HG02840 (cell line): ENCODE measurements at regions not wholly inside any gene's neighbourhood (a gene's known extent, or its start where the extent isn't known, plus 50 kb on each side); places are given as distances from the start of the nearest gene placed in this dataset.

Source experiments
- ATAC-seq: cut with Tn5 transposase; IDR thresholded peaks from one replicate; pipeline ENCODE4 v1.9.1; 2021; ENCODE audit warnings: mild to moderate bottlenecking, moderate library complexity, moderate number of reproducible peaks; ENCODE audit not compliant: unreplicated experiment, low FRiP score

GRCh38 chr2:134129900-134130537, 123.9 kb upstream of the MGAT5 start:
- ATAC-seq = no peak

GRCh38 chr2:134131681-134132489, 122.0 kb upstream of the MGAT5 start:
- no peak for ATAC-seq

- ATAC-seq = no peak
Measured at GRCh38 chr2:134132490-134132857, 121.4 kb upstream of the MGAT5 start.

GRCh38 chr2:134133622-134134312, 120.1 kb upstream of the MGAT5 start:
- no peak for ATAC-seq

- no peak for ATAC-seq
Measured at GRCh38 chr2:134134313-134134706, 119.6 kb upstream of the MGAT5 start.

- ATAC-seq = no peak
Measured at GRCh38 chr2:134134827-134135226, 119.0 kb upstream of the MGAT5 start.

GRCh38 chr2:134135793-134136192, 118.1 kb upstream of the MGAT5 start:
- ATAC-seq = no peak

- no peak for ATAC-seq
Measured at GRCh38 chr2:134136731-134137130, 117.1 kb upstream of the MGAT5 start.

- no peak for ATAC-seq
Measured at GRCh38 chr2:134137182-134137611, 116.7 kb upstream of the MGAT5 start.

- ATAC-seq = no peak
Measured at GRCh38 chr2:134138115-134138514, 115.8 kb upstream of the MGAT5 start.

GRCh38 chr2:134139611-134140010, 114.3 kb upstream of the MGAT5 start:
- no peak for ATAC-seq

- ATAC-seq = no peak
Measured at GRCh38 chr2:134140251-134140661, 113.6 kb upstream of the MGAT5 start.

GRCh38 chr2:134141598-134142340, 112.1 kb upstream of the MGAT5 start:
- no peak for ATAC-seq

- ATAC-seq = no peak
Measured at GRCh38 chr2:134142341-134142738, 111.5 kb upstream of the MGAT5 start.

- ATAC-seq = no peak
Measured at GRCh38 chr2:134142903-134143302, 111.0 kb upstream of the MGAT5 start.

GRCh38 chr2:134143568-134143967, 110.3 kb upstream of the MGAT5 start:
- ATAC-seq = no peak

- ATAC-seq = no peak
Measured at GRCh38 chr2:134144081-134144596, 109.7 kb upstream of the MGAT5 start.

- no peak for ATAC-seq
Measured at GRCh38 chr2:134144651-134145050, 109.2 kb upstream of the MGAT5 start.

GRCh38 chr2:134145519-134145918, 108.4 kb upstream of the MGAT5 start:
- no peak for ATAC-seq

- ATAC-seq = no peak
Measured at GRCh38 chr2:134146161-134146560, 107.7 kb upstream of the MGAT5 start.

- no peak for ATAC-seq
Measured at GRCh38 chr2:134146620-134147019, 107.3 kb upstream of the MGAT5 start.
